ENCODE measurements at regions not wholly inside any gene's neighbourhood (a gene's known extent, or its start where the extent isn't known, plus 50 kb on each side); places are given as distances from the start of the nearest gene placed in this dataset.

DNA sequence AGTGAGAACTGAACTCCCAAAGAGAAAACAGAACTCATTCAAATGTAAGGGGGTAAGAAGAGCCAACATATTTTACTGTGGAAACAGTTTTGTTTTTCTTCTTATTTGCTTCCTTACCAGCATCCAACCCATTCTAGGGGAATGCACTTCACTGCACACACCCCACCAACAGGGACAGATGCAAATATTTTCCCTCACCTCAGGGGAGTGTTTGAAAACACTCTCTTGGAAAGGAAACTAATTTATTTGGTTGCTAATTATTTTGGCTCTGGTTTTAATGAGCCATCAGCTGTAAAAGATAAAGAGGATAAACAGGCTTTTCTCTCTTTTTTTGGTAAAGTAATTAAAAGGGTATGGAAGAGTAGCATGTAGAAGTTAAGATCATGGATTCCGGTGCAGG lies 413.4 kb downstream of the MAN2A1 start:
- no peaks in the 10 kb centered on the region for H3K27me3 ChIP-seq (ENCODE audit: control insufficient read depth in 5 of 5, insufficient read depth in 4 of 5, low read length in 5 of 5)
- no peaks in the 10 kb centered on the region for H3K36me3 ChIP-seq (ENCODE audit: control insufficient read depth in 5 of 5, insufficient read depth in 5 of 5, low read length in 5 of 5)
- H3K27ac ChIP-seq (ENCODE audit: low read depth, low read length), result no peak overlapping the region
- peaks cover 0 to 14% (median 7%) of the 10 kb centered on the region in 5 donors for H3K4me1 ChIP-seq (ENCODE audit: control insufficient read depth in 5 of 5, insufficient read depth in 5 of 5, low read length in 5 of 5)
- no peak overlapping the region for H3K9ac ChIP-seq (ENCODE audit: low read length in 5 of 5)
- H3K4me3 ChIP-seq (ENCODE audit: low read depth in 1 of 5, low read length in 5 of 5), result no peak overlapping the region
- H3K9me3 ChIP-seq (ENCODE audit: control insufficient read depth in 5 of 5, low read length in 5 of 5), result no peaks in the 10 kb centered on the region

GRCh38 chr5:110104060-110104725 lies 414.5 kb downstream of the MAN2A1 start:
- Histone ChIP-seq H3K27me3 (ENCODE audit: control insufficient read depth in 5 of 5, insufficient read depth in 4 of 5, low read length in 5 of 5) (no peaks in the 10 kb centered on the region), H3K4me3 (ENCODE audit: low read depth in 1 of 5, low read length in 5 of 5) (no peak overlapping the region), H3K4me1 (ENCODE audit: control insufficient read depth in 5 of 5, insufficient read depth in 5 of 5, low read length in 5 of 5) (peaks cover 0 to 14% (median 7%) of the 10 kb centered on the region in 5 donors), H3K9me3 (ENCODE audit: control insufficient read depth in 5 of 5, low read length in 5 of 5) (no peaks in the 10 kb centered on the region), H3K36me3 (ENCODE audit: control insufficient read depth in 5 of 5, insufficient read depth in 5 of 5, low read length in 5 of 5) (no peaks in the 10 kb centered on the region), H3K9ac (ENCODE audit: low read length in 5 of 5) (no peak overlapping the region), H3K27ac (ENCODE audit: low read depth, low read length) (no peak overlapping the region)

DNA sequence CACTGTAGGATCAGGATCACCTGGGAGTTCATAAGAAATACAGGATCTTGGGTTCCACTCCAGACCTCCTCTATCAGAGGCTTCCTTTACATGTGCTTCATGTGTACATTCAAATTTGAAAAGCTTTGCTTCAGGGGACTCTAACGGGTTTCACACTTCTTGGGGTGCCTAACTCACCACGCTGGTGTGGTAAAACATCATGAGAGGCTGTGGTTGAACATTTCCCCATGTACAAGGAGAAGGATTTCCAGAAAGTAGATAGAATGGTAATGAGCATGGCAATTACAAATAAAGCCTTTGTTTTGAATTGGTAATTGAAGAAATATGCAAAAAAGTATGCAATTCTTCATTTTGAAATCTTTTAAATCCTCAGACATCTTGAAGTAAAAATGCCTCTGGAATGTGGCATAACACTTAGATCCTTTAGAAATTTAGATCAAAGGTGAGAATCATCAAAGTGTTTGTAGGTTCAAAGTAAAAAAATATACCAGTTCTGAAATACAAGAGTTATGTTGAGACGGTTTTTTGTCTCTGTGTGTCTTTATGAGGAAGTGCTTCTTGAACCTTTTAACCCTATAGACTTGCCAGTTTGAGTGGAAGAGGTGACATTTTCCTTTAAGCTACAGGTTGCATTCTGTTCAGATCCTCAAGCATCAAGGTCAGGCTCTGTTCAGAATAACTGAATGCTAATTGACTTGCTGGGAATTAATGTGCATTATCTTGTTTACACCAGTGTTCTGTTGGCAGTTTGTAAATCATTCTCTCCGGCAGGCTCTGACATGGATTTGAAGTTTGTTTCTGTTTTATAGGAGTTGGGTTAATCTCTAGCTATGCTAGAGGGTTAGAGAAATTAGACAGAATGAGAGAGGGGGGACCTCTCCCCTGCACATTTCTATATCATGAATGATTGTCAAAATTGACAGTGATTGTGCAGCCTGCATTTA lies 415.3 kb downstream of the MAN2A1 start:
- Histone ChIP-seq H3K27ac (ENCODE audit: low read depth, low read length) (no peak overlapping the region), H3K4me1 (ENCODE audit: control insufficient read depth in 5 of 5, insufficient read depth in 5 of 5, low read length in 5 of 5) (peaks cover 0 to 21% (median 12%) of the 10 kb centered on the region in 5 donors)

DNA sequence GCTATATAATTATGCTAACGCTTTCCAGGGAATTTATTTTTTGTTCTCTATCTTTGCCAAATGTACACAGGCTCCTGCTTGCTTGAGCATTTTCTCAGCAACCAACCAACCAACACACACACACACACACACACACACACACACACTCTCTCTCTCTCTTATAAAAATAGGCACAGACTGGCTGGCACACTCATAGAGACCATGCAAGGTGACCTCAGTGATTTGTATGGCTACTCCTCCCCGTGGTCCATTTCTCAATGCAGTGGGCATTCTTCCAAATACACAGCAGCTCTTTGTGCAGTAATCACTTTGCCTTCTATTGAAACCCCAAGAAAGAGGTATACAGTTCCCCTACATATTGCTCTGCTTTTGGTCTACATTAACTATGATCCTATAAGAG lies 416.0 kb downstream of the MAN2A1 start:
- no peaks in the 10 kb centered on the region for H3K36me3 ChIP-seq (ENCODE audit: control insufficient read depth in 5 of 5, insufficient read depth in 5 of 5, low read length in 5 of 5)
- H3K9ac ChIP-seq (ENCODE audit: low read length in 5 of 5), result no peak overlapping the region
- H3K9me3 ChIP-seq (ENCODE audit: control insufficient read depth in 5 of 5, low read length in 5 of 5), result no peaks in the 10 kb centered on the region
- no peak overlapping the region for H3K27ac ChIP-seq (ENCODE audit: low read depth, low read length)
- H3K4me1 ChIP-seq (ENCODE audit: control insufficient read depth in 5 of 5, insufficient read depth in 5 of 5, low read length in 5 of 5), result peaks cover 0 to 21% (median 12%) of the 10 kb centered on the region in 5 donors
- no peak overlapping the region for H3K4me3 ChIP-seq (ENCODE audit: low read depth in 1 of 5, low read length in 5 of 5)
- no peaks in the 10 kb centered on the region for H3K27me3 ChIP-seq (ENCODE audit: control insufficient read depth in 5 of 5, insufficient read depth in 4 of 5, low read length in 5 of 5)

More for the DNA sequence above, 415.3 kb downstream of the MAN2A1 start:
- no peak overlapping the region for H3K4me3 ChIP-seq (ENCODE audit: low read depth in 1 of 5, low read length in 5 of 5)
- H3K9me3 ChIP-seq (ENCODE audit: control insufficient read depth in 5 of 5, low read length in 5 of 5), result no peaks in the 10 kb centered on the region
- no peak overlapping the region for H3K9ac ChIP-seq (ENCODE audit: low read length in 5 of 5)
- no peaks in the 10 kb centered on the region for H3K36me3 ChIP-seq (ENCODE audit: control insufficient read depth in 5 of 5, insufficient read depth in 5 of 5, low read length in 5 of 5)
- no peaks in the 10 kb centered on the region for H3K27me3 ChIP-seq (ENCODE audit: control insufficient read depth in 5 of 5, insufficient read depth in 4 of 5, low read length in 5 of 5)

- no peaks in the 10 kb centered on the region for H3K36me3 ChIP-seq (ENCODE audit: control insufficient read depth in 5 of 5, insufficient read depth in 5 of 5, low read length in 5 of 5)
- H3K27me3 ChIP-seq (ENCODE audit: control insufficient read depth in 5 of 5, insufficient read depth in 4 of 5, low read length in 5 of 5), result no peaks in the 10 kb centered on the region
- no peak overlapping the region for H3K27ac ChIP-seq (ENCODE audit: low read depth, low read length)
- peaks cover 0 to 21% (median 12%) of the 10 kb centered on the region in 5 donors for H3K4me1 ChIP-seq (ENCODE audit: control insufficient read depth in 5 of 5, insufficient read depth in 5 of 5, low read length in 5 of 5)
- H3K9ac ChIP-seq (ENCODE audit: low read length in 5 of 5), result no peak overlapping the region
- H3K9me3 ChIP-seq (ENCODE audit: control insufficient read depth in 5 of 5, low read length in 5 of 5), result no peaks in the 10 kb centered on the region
- no peak overlapping the region for H3K4me3 ChIP-seq (ENCODE audit: low read depth in 1 of 5, low read length in 5 of 5)
These were observed 417.0 kb downstream of the MAN2A1 start for GRCh38 chr5:110106750-110107149.

DNA sequence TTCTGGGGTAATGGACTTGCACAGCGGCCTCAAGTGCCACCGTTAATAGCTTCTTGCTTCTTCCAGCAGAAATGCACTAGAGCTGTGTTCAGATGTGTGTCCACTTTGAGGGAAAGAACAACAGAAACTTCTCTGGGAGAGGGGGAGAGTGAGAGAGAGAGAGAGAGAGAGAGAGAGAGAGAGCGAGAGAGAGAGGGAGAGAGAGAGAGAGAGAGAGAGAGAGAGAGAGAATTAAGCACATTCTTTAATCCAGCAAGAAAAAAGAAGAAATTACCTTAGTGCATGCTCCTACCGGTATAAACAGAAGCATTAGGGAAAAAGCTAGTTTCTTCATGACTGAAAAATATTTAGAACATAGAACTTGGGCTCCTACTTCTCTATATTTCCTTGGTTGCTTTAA lies 418.8 kb downstream of the MAN2A1 start:
- Histone ChIP-seq H3K4me1 (ENCODE audit: control insufficient read depth in 5 of 5, insufficient read depth in 5 of 5, low read length in 5 of 5) (peaks cover 0 to 21% (median 12%) of the 10 kb centered on the region in 5 donors), H3K27me3 (ENCODE audit: control insufficient read depth in 5 of 5, insufficient read depth in 4 of 5, low read length in 5 of 5) (no peaks in the 10 kb centered on the region), H3K9me3 (ENCODE audit: control insufficient read depth in 5 of 5, low read length in 5 of 5) (no peaks in the 10 kb centered on the region), H3K27ac (ENCODE audit: low read depth, low read length) (no peak overlapping the region), H3K4me3 (ENCODE audit: low read depth in 1 of 5, low read length in 5 of 5) (no peak overlapping the region), H3K9ac (ENCODE audit: low read length in 5 of 5) (no peak overlapping the region), H3K36me3 (ENCODE audit: control insufficient read depth in 5 of 5, insufficient read depth in 5 of 5, low read length in 5 of 5) (no peaks in the 10 kb centered on the region)

GRCh38 chr5:110109667-110110066 lies 419.9 kb downstream of the MAN2A1 start:
- H3K27ac ChIP-seq (ENCODE audit: low read depth, low read length), result no peak overlapping the region
- no peak overlapping the region for H3K4me3 ChIP-seq (ENCODE audit: low read depth in 1 of 5, low read length in 5 of 5)
- H3K4me1 ChIP-seq (ENCODE audit: control insufficient read depth in 5 of 5, insufficient read depth in 5 of 5, low read length in 5 of 5), result peaks cover 0 to 21% (median 12%) of the 10 kb centered on the region in 5 donors
- H3K36me3 ChIP-seq (ENCODE audit: control insufficient read depth in 5 of 5, insufficient read depth in 5 of 5, low read length in 5 of 5), result no peaks in the 10 kb centered on the region
- no peaks in the 10 kb centered on the region for H3K9me3 ChIP-seq (ENCODE audit: control insufficient read depth in 5 of 5, low read length in 5 of 5)
- no peak overlapping the region for H3K9ac ChIP-seq (ENCODE audit: low read length in 5 of 5)
- H3K27me3 ChIP-seq (ENCODE audit: control insufficient read depth in 5 of 5, insufficient read depth in 4 of 5, low read length in 5 of 5), result no peaks in the 10 kb centered on the region

- peaks cover 0 to 7% (median 5%) of the 10 kb centered on the region in 5 donors for H3K4me1 ChIP-seq (ENCODE audit: control insufficient read depth in 5 of 5, insufficient read depth in 5 of 5, low read length in 5 of 5)
- H3K27me3 ChIP-seq (ENCODE audit: control insufficient read depth in 5 of 5, insufficient read depth in 4 of 5, low read length in 5 of 5), result no peaks in the 10 kb centered on the region
- H3K4me3 ChIP-seq (ENCODE audit: low read depth in 1 of 5, low read length in 5 of 5), result no peak overlapping the region
- peaks cover 0 to 11% (median 8%) of the 10 kb centered on the region in 5 donors for H3K9me3 ChIP-seq (ENCODE audit: control insufficient read depth in 5 of 5, low read length in 5 of 5)
- H3K27ac ChIP-seq (ENCODE audit: low read depth, low read length), result no peak overlapping the region
- H3K36me3 ChIP-seq (ENCODE audit: control insufficient read depth in 5 of 5, insufficient read depth in 5 of 5, low read length in 5 of 5), result no peaks in the 10 kb centered on the region
- H3K9ac ChIP-seq (ENCODE audit: low read length in 5 of 5), result no peak overlapping the region
These were observed 422.6 kb downstream of the MAN2A1 start for GRCh38 chr5:110112348-110112747.

GRCh38 chr5:110115503-110115902 lies 425.8 kb downstream of the MAN2A1 start:
- peaks cover 2 to 13% (median 11%) of the 10 kb centered on the region in 5 donors for H3K9me3 ChIP-seq (ENCODE audit: control insufficient read depth in 5 of 5, low read length in 5 of 5)

DNA sequence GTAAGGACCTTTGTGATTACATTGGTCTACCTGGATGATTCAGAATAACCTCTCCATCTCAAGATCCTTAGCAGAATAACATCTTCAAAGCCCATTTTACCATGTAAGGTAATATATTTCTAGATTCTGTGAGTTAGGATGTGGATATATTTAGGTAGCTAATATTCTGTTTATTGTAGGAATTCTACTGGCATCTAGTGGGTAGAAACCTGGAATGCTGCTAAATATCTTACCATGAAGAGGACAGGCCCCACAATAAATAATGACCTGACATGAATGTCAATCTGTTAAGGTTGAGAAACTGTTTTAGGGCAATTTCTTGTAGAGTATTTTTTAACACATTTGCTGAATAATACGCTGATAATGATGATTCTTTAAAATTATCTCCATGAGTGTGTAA lies 426.8 kb downstream of the MAN2A1 start:
- Histone ChIP-seq H3K4me3 (ENCODE audit: low read depth in 1 of 5, low read length in 5 of 5) (no peak overlapping the region), H3K27me3 (ENCODE audit: control insufficient read depth in 5 of 5, insufficient read depth in 4 of 5, low read length in 5 of 5) (no peaks in the 10 kb centered on the region), H3K9me3 (ENCODE audit: control insufficient read depth in 5 of 5, low read length in 5 of 5) (peaks cover 2 to 13% (median 11%) of the 10 kb centered on the region in 5 donors), H3K4me1 (ENCODE audit: control insufficient read depth in 5 of 5, insufficient read depth in 5 of 5, low read length in 5 of 5) (no peaks in the 10 kb centered on the region), H3K36me3 (ENCODE audit: control insufficient read depth in 5 of 5, insufficient read depth in 5 of 5, low read length in 5 of 5) (no peaks in the 10 kb centered on the region), H3K9ac (ENCODE audit: low read length in 5 of 5) (no peak overlapping the region), H3K27ac (ENCODE audit: low read depth, low read length) (no peak overlapping the region)

More at GRCh38 chr5:110115503-110115902, 425.8 kb downstream of the MAN2A1 start:
- Histone ChIP-seq H3K27me3 (ENCODE audit: control insufficient read depth in 5 of 5, insufficient read depth in 4 of 5, low read length in 5 of 5) (no peaks in the 10 kb centered on the region), H3K9ac (ENCODE audit: low read length in 5 of 5) (no peak overlapping the region), H3K27ac (ENCODE audit: low read depth, low read length) (no peak overlapping the region), H3K36me3 (ENCODE audit: control insufficient read depth in 5 of 5, insufficient read depth in 5 of 5, low read length in 5 of 5) (no peaks in the 10 kb centered on the region), H3K4me1 (ENCODE audit: control insufficient read depth in 5 of 5, insufficient read depth in 5 of 5, low read length in 5 of 5) (no peaks in the 10 kb centered on the region), H3K4me3 (ENCODE audit: low read depth in 1 of 5, low read length in 5 of 5) (no peak overlapping the region)
